DMS79 (cell line): ENCODE measurements at regions not wholly inside any gene's neighbourhood (a gene's known extent, or its start where the extent isn't known, plus 50 kb on each side); places are given as distances from the start of the nearest gene placed in this dataset.

Experiments used
- DNase-seq: peaks from one replicate; lab custom pipeline; 2025; lab: John Stamatoyannopoulos, UW

DNA sequence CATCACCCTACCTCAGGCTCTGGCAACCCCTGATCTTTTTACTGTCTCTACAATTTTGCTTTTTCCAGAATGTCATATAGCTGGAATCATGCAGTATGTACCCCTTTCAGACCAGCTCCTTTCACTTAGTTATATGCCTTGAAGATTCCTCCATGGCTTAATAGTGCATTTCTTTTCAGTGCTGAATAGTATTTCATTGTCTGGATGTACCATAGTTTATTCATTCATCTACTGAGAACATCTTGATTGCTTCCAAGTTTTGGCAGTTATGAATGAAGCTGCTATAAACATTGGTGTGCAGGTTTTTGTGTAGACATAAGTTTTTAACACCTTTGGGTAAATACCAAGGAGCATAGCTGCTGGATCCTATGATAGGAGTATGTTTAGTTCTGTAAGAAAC lies 50.8 kb upstream of the ANP32A start:
- DNase-seq, result no peak

DNA sequence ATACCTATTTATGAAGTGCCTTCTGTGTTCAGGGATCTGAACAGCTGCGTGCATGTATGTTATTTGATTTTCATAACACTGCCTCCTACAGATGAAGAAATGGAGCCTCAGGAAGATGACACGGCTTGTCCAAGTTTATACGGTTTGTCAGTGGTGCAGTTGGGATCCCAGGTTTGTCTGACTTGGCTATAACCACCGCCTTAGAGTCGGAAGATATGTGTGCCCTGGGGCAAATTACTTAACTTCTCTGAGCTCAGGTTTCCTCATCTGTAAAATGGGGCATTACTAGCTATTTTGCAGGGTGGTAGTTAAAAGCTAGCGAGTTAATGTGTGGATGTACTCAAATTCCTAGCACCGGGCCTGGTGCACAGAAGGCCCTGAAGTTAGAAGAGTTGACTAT lies 54.1 kb upstream of the ANP32A start:
- DNase-seq, result no peak

DNA sequence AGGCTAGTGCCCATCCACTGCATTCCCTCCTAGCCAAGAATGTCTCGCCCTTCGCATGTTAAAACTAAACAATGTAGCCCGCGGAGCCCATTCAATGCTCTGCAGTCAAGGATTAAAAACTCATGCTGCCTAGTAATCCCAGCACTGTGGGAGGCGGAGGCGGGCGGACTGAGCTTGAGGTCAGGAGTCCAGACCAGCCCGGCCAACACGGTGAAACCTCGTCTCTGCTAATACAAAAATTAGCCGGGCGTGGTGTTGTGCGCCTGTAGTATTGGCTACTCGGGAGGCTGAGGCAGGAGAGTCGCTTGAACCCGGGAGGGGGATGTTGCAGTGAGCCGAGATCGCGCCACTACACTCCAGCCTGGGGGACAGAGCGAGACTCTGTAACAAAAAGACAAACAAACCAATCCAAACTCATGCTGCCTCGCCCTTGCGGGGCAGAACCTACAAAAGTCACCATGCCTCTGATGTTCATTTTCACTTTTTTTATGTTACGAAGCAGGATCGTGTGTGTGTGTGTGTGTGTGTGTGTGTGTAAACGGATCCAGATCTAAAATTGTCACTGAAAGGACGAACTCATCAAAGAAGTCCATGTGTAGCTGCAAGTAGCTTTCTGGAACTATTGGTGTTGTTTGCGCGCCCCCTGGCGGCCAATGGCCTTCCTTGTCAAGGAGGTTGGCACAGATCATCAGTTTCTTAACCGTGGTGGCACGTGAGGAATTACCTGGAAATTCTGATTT lies 54.8 kb upstream of the SPESP1 start:
- DNase-seq, result peak; percentile 4

DNA sequence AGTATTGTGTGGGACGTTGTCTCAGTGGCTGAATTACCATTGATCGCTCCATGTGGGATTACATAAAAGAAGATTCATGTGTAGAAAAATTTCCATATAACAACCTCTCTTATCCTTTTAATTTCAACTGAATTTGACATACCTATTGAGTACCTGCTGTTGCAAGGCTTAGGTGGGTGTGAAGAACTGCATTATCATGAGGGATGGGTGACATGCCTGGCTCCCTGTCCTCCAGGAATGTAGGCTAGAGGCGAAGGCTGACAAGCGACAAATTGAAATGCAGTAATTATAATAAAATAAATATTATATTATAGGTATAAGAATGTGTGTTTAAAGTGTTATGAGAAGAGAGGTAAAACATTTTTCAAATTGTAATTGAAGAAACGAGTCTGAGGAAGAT lies 52.7 kb upstream of the SPESP1 start:
- DNase-seq, result no peak

DNA sequence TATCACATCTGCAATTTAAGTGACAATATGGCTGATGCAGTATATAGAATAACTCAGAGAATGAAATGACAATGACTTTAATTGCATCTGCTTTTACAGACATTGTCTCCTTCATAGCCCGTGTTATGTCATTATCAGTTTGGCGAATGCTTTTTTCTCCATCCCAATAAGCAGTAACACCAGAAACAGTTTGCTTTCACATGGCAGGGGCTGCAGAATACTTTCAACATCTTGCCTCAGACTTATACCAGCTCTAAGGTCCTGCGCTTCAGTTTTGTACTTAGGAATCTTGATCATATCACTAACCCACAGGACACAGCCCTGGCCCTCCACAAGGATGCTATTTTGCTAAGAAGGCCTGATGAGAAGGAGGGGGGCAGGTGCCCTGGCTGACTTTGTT lies 49.9 kb upstream of the SPESP1 start:
- no peak for DNase-seq
